G401 (cell line): ENCODE measurements at regions not wholly inside any gene's neighbourhood (a gene's known extent, or its start where the extent isn't known, plus 50 kb on each side); places are given as distances from the start of the nearest gene placed in this dataset.
A peak's percentile ranks its signal among the peaks of the same experiment; 100 is the strongest.

Experiments used
- DNase-seq: peaks from one replicate; pipeline ENCODE4 v3.0.0-alpha.2; 2015; ENCODE audit warnings: low spot score
- in situ Hi-C: cut with HindIII; loops from 2 replicates; pipeline ENCODE4 v1.10.0; 2016; ENCODE audit warnings: low sequenced_read_pairs, mixed read lengths

- no peak for DNase-seq
- in situ Hi-C loops, result no loop called here
Observed at GRCh38 chr5:125012727-125013451, 266.4 kb upstream of the ZNF608 start.

- in situ Hi-C loops, result no loop called here
- no peak for DNase-seq
Observed at GRCh38 chr5:125014202-125014601, 267.8 kb upstream of the ZNF608 start.

- in situ Hi-C loops, result no loop called here
- no peak for DNase-seq
Observed at GRCh38 chr5:125017796-125018195, 271.4 kb upstream of the ZNF608 start.

DNA sequence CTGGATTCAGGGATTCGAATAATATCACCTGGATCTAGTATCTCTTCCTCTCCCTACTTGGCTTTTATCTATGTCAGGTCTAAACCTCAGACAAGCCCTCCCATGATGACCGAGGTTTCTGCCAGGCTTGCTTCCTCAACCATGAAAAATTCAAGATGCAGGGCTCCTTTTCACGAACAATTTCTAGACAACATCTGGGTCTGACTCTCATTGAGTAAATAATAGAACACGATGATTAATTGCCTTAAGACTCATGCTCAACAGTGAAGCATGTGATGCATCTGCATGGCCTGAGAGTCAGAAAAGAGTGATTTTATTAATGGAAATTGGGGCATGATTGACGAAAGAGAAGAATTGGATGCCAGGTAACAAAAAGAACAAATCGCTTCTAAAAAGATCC is 277.2 kb upstream of the ZNF608 start:
- in situ Hi-C loops, result no loop called here
- DNase-seq, result no peak

DNA sequence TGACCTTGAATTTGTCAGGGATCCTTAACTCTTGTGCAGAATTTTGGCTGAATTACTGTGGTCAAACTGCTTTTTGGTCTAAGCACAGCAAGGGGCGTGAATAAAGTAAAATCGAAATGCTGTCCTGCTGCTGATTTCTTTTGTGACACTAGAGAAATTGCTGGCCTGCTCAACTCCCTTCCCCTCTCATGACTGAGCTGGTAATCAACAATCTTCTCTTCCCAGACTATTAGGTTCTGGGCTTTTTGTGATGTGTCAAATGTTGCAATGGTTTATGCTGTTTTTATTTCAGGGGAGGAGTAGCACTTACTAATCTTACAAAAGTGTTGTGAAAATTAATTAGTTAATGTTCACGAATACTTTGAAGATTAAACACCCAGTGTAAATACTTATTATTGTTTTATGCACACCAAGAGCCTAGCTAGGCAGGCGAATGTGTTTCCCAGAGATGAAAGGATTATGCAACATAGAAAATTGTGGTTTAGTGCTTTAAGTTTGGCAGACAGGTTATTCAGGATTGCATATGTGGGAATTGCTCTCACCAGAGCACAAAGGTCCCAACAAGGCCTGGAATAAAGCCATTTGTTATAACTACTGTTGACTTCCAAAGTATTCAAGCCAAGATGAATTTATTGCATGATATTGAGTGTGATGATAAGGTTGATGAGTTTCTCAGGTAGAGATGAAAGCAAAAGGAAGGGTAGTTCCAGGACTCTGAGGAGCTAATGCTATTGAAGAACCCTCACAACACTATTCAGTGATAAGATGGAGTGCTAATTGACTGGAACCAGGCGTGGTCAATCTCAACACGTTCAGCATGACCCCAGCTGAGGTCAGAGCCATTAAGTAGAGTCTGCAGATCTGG is 280.7 kb upstream of the ZNF608 start:
- in situ Hi-C loops, result no loop called here
- no peak for DNase-seq

DNA sequence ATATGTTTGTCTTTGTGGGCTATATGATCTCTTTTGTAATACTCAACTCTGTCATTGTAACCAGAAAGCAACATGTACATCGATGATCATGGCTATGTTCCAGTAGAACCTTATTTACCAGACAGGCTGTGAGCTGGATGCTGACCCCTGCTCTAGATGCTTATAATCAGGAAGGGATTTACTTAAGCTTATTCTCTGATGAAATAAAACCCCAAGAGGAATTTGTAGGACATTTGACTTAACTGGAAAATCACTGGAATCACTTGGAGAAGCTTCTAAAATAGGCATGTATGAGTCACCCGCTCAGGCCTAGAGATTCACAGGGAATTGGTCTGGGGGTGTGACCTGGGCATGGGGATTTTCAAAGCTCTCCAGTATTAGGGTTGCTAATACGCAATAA is 285.8 kb upstream of the ZNF608 start:
- DNase-seq, result no peak
- in situ Hi-C loops, result no loop called here

- no peak for DNase-seq
- in situ Hi-C loops, result no loop called here
Observed at GRCh38 chr5:125033602-125034001, 287.2 kb upstream of the ZNF608 start.

DNA sequence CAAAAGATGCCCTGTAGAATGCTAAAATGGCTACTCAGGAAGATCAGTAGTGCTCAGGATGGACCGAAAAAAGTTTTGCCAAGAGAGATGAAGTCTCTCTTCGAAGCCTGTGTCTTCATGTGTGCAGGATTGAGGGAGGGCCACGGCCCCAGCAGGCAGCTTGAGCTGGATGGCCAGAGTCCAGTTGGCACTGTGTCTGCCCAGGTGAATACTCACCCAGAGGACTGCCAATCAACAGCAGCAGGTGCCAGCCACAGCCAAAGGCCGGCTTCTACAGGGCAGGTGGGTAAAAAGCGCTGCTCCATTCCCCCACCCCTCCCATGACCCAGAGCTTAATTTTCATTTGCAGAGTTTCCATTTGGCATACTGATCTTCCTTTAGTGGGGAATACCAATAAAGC is 287.9 kb upstream of the ZNF608 start:
- in situ Hi-C loops, result no loop called here
- no peak for DNase-seq

GRCh38 chr5:125036494-125036893 is 290.1 kb upstream of the ZNF608 start:
- DNase-seq, result no peak
- in situ Hi-C loops, result no loop called here

DNA sequence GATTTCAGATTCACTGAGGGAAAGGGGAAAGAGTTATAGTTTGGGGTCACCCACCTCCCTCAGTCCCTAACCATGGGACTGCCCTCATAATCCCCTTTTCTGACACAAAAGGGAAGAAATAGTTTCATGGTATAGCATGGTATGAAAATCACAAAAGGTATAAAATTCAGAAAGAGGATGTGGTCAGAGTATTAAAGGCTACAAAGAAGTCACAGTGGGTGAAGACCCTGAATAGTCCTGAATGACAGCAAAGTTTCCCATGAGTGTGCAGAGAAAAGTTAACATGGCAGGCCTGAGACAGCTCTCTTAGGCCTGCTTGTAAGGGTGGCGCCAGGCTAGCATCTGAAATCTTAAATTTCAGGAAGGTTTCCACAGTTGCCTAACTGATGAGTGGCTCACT is 290.6 kb upstream of the ZNF608 start:
- in situ Hi-C loops, result no loop called here
- DNase-seq, result no peak

DNA sequence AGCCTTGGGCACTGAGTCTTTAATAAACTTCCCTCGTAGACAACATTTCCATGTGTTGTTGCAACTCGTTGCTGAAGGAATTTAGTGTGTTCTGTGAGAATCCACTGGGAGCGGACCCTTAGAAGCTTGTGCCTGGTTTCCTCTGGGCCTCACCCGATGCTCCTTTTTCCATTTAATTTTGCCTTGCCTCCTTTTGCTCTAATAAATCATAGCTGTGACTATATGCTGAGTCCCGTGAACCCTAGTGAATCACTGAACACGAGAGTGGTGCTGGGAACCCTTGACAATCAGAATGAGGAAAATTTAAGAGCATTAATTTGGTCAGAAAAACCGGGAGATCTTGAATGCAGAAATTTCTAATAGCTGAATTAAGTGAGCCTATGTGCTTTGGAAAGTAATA is 291.1 kb upstream of the ZNF608 start:
- in situ Hi-C loops, result no loop called here
- DNase-seq, result no peak

DNA sequence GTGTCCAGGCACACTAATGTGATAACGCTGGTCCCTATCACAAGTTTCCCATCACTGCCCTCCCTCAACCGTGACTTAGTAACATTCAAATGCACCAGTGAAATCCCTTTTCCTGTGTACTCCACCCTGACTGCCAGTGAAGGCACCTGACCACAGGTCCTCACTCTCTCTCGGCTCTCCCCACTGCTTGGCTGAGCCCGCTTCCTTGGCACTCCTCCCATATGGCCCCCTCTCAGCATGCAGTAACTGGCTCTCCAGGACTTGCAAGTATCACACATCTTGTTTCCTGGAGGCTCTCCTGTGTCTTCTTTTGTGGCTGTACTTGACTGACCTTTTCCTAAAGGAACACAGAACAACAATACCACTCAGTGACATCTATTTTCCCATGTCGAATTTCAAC is 292.0 kb upstream of the ZNF608 start:
- peak; percentile 56 for DNase-seq
- in situ Hi-C loops, result no loop called here

GRCh38 chr5:125041798-125042197 is 295.4 kb upstream of the ZNF608 start:
- no peak for DNase-seq
- in situ Hi-C loops, result no loop called here

DNA sequence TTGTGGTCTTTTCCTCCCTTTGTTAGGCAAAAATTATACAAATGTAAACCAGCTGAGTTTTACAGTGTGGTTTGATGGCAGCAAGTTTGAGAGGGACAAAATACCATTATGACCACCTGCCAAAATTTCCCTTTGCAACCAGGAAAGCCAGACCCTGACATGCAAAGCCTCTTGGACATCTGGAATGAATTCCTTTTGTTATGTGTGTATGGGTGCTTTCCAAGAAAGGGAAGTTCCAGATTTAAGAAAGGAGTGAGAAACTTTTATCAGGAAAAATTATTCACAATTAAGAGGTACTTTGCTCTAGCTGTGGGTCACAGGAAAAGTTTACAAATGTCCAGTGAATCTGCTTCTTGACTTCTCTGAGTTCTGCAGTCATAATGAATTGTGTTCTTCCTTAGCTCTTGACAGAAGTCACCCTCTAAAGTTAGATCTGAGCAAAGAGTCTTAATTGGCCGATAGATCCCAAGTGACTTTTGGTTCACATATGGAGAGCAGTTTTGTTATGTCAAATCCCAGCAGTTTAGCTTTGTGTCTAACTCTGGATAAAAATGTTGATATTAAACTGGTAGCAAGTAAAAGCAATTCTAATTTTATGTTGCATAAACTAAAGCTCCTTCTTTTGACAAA is 295.9 kb upstream of the ZNF608 start:
- no peak for DNase-seq
- in situ Hi-C loops, result no loop called here

- DNase-seq, result peak; percentile 99
- in situ Hi-C loops, result no loop called here
Observed at GRCh38 chr5:125043781-125044391, 297.4 kb upstream of the ZNF608 start.

GRCh38 chr5:125044491-125045282 is 298.2 kb upstream of the ZNF608 start:
- in situ Hi-C loops, result no loop called here
- no peak for DNase-seq

DNA sequence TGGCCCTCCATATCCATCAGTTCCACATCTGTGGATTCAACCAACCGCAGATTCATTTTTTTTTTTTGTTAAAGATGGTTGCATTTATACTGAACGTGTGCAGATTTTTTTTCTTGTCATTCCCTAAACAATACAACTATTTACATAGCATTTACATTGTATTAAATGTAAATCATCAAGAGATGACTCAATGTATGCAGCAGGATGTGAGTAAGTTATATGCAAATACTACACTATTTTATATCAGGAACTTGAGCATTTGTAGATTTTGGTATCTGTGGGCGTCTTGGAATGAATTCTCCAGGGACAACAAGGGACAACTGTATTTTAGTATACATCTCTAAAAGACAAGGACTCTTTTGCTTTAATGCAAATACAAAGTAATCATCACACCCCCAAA is 299.2 kb upstream of the ZNF608 start:
- no peak for DNase-seq
- in situ Hi-C loops, result no loop called here

DNA sequence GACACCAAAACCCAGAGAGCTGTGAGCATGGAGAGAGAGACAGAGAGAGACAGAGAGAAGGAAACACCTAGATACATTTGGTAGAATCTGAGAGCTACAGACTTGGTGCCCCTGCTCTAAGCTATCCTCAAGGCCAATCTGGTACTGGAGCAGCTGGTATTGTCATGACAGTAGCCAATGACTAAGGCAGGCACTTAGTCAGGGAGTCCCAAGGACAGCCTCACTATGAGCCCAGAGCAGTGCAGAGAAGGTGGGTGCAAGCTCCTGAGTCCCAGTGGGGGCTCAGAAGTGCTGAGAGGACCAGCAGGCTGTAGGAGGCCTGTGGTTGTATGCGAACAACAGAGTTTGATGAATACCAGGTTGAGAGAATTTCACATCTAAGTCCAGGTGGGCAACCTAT is 300.4 kb upstream of the ZNF608 start:
- DNase-seq, result no peak
- in situ Hi-C loops, result no loop called here

GRCh38 chr5:125047871-125048270 is 301.4 kb upstream of the ZNF608 start:
- no peak for DNase-seq
- in situ Hi-C loops, result no loop called here
